ENCODE measurements at regions not wholly inside any gene's neighbourhood (a gene's known extent, or its start where the extent isn't known, plus 50 kb on each side); places are given as distances from the start of the nearest gene placed in this dataset.

DNA sequence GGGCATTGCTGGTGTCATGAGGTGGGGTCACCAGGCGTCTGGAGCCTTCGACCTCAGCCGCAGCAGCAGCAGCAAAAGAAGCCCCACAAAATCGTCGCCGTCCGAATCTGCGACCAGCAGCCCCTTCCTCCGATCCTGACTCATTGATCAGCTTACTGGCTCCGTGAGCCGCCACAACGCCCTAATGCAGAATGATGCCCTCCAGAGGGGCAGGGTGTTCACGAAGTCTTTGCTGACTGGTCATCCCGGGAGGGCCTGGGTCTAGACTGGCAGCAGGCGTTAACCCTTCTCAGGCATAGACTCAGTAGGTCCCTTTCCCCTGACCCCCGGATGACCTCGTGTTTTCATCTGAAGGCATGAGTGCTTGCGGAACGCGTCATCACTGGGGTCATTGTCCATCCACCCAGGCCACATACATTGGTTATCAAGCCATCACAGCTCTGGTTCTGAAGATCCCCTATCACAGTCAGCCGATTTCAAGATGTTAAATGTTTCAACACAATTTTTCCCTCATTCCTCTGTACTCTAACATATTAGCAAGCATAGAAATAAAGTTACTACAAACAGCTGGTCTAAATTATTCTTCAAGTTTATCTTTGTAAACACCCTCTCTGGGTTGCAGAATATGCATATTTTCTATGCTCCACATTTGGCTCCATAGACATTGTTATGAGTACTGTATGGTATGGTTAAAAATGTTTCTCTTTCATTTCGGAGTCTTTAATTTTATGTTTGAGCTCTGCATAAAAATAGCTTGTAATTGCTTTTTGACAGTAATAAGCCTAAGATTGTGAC is 83.3 kb upstream of the SALL3 start:
- H2AFZ ChIP-seq (ENCODE audit: insufficient read depth, low read depth, low read length, poor library complexity, severe bottlenecking): no peak overlapping the region
- no peaks in the 10 kb centered on the region for H4K20me1 ChIP-seq (ENCODE audit: insufficient read depth, low read length)
- no peak overlapping the region for H3K27ac ChIP-seq (ENCODE audit: low read depth in 1 of 2, low read length in 2 of 2)
- H3K4me1 ChIP-seq (ENCODE audit: control insufficient read depth in 1 of 2, insufficient read depth in 2 of 2, low read length in 2 of 2): no peaks in the 10 kb centered on the region
- Mint-ChIP-seq H3K27ac (no peak overlapping the region), H3K36me3 (no peaks in the 10 kb centered on the region), H3K27me3 (ENCODE audit: low read depth in 3 of 3) (peaks cover 0 to 3% (median 0%) of the 10 kb centered on the region in 3 donors), H3K4me3 (no peak overlapping the region), H3K9me3 (peaks cover 0 to 15% (median 6%) of the 10 kb centered on the region in 7 donors), H3K4me1 (no peaks in the 10 kb centered on the region)
- no peak overlapping the region for H3K4me3 ChIP-seq (replicated peaks in 1 of 3; ENCODE audit: low read depth in 2 of 3, low read length in 3 of 3)
- H3K36me3 ChIP-seq (replicated peaks in 1 of 2; ENCODE audit: control insufficient read depth in 1 of 2, insufficient read depth in 2 of 2, low read length in 2 of 2): no peaks in the 10 kb centered on the region
- no peak for DNase-seq
- TF ChIP-seq, protein P1, sequence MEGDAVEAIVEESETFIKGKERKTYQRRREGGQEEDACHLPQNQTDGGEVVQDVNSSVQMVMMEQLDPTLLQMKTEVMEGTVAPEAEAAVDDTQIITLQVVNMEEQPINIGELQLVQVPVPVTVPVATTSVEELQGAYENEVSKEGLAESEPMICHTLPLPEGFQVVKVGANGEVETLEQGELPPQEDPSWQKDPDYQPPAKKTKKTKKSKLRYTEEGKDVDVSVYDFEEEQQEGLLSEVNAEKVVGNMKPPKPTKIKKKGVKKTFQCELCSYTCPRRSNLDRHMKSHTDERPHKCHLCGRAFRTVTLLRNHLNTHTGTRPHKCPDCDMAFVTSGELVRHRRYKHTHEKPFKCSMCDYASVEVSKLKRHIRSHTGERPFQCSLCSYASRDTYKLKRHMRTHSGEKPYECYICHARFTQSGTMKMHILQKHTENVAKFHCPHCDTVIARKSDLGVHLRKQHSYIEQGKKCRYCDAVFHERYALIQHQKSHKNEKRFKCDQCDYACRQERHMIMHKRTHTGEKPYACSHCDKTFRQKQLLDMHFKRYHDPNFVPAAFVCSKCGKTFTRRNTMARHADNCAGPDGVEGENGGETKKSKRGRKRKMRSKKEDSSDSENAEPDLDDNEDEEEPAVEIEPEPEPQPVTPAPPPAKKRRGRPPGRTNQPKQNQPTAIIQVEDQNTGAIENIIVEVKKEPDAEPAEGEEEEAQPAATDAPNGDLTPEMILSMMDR (IDR thresholded peaks at IDR 0.05): no peak
- no peak overlapping the region for H3K4me2 ChIP-seq (replicated peaks; ENCODE audit: extremely low read depth, low read length, poor library complexity, severe bottlenecking)
- 91% methylated on average over 21 of the region's 22 CpGs for WGBS (ENCODE audit: insufficient coverage)
- H3K27me3 ChIP-seq (ENCODE audit: control insufficient read depth in 2 of 2, insufficient read depth in 2 of 2, low read length in 2 of 2): no peaks in the 10 kb centered on the region
- no peaks in the 10 kb centered on the region for H3K79me2 ChIP-seq (ENCODE audit: insufficient read depth, low read length)
- H3K9ac ChIP-seq (ENCODE audit: insufficient read depth, low read length, poor library complexity, severe bottlenecking): no peak overlapping the region
- peaks cover 0 to 17% of the 10 kb centered on the region in 2 donors for H3K9me3 ChIP-seq (replicated peaks in 1 of 2; ENCODE audit: control insufficient read depth in 1 of 2, insufficient read depth in 1 of 2, low read length in 2 of 2)
- intact Hi-C loops (cut with micrococcal nuclease): no loop called here

DNA sequence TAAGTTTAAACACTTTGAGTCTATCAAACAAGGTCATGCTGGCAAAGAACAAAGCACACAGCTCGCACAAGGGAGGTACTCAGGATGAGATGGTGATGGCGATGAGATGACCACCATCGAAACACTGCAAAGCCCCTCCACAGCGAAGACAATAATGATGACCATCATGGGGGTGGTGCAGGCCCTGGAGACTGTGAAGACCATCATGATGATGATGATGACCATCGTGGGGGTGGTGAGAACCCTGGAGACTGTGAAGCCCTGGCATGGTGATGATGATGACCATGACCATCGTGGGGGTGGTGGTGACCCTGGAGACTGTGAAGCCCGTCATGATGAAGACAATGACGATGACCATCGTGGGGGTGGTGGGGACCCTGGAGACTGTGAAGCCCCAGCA is 81.6 kb upstream of the SALL3 start:
- Histone ChIP-seq H3K36me3 (replicated peaks in 1 of 2; ENCODE audit: control insufficient read depth in 1 of 2, insufficient read depth in 2 of 2, low read length in 2 of 2) (no peaks in the 10 kb centered on the region), H3K79me2 (ENCODE audit: insufficient read depth, low read length) (no peaks in the 10 kb centered on the region), H3K27me3 (ENCODE audit: control insufficient read depth in 2 of 2, insufficient read depth in 2 of 2, low read length in 2 of 2) (no peaks in the 10 kb centered on the region), H3K9me3 (replicated peaks in 1 of 2; ENCODE audit: control insufficient read depth in 1 of 2, insufficient read depth in 1 of 2, low read length in 2 of 2) (peaks cover 0 to 12% of the 10 kb centered on the region in 2 donors), H2AFZ (ENCODE audit: insufficient read depth, low read depth, low read length, poor library complexity, severe bottlenecking) (no peak overlapping the region), H3K9ac (ENCODE audit: insufficient read depth, low read length, poor library complexity, severe bottlenecking) (no peak overlapping the region), H3K4me3 (replicated peaks in 1 of 3; ENCODE audit: low read depth in 2 of 3, low read length in 3 of 3) (no peak overlapping the region), H3K27ac (ENCODE audit: low read depth in 1 of 2, low read length in 2 of 2) (no peak overlapping the region), H4K20me1 (ENCODE audit: insufficient read depth, low read length) (no peaks in the 10 kb centered on the region), H3K4me2 (replicated peaks; ENCODE audit: extremely low read depth, low read length, poor library complexity, severe bottlenecking) (no peak overlapping the region), H3K4me1 (ENCODE audit: control insufficient read depth in 1 of 2, insufficient read depth in 2 of 2, low read length in 2 of 2) (no peaks in the 10 kb centered on the region)
- TF ChIP-seq, protein P1 (IDR thresholded peaks at IDR 0.05): no peak
- Mint-ChIP-seq H3K4me1 (no peaks in the 10 kb centered on the region), H3K27ac (no peak overlapping the region), H3K9me3 (peaks cover 0 to 14% (median 5%) of the 10 kb centered on the region in 7 donors), H3K4me3 (no peak overlapping the region), H3K27me3 (ENCODE audit: low read depth in 3 of 3) (peaks cover 1 to 4% (median 3%) of the 10 kb centered on the region in 3 donors), H3K36me3 (no peaks in the 10 kb centered on the region)
- DNase-seq: no peak
- intact Hi-C loops (cut with micrococcal nuclease): no loop called here
- 93% methylated on average over 9 of the region's 9 CpGs for WGBS (ENCODE audit: insufficient coverage)
